ENCODE measurements at regions not wholly inside any gene's neighbourhood (a gene's known extent, or its start where the extent isn't known, plus 50 kb on each side); places are given as distances from the start of the nearest gene placed in this dataset.

- DNase-seq = no peak
Measured at GRCh38 chr2:422676-423435, 135.0 kb upstream of the ALKAL2 start.

- no peak for DNase-seq
Measured at GRCh38 chr2:421406-421805, 133.5 kb upstream of the ALKAL2 start.

GRCh38 chr2:419687-420317 is 131.9 kb upstream of the ALKAL2 start:
- no peak for DNase-seq

- DNase-seq = no peak
Measured at GRCh38 chr2:417662-418061, 129.8 kb upstream of the ALKAL2 start.

GRCh38 chr2:417006-417405 is 129.1 kb upstream of the ALKAL2 start:
- DNase-seq = no peak

GRCh38 chr2:415986-416610 is 128.2 kb upstream of the ALKAL2 start:
- no peak for DNase-seq

- no peak for DNase-seq
Measured at GRCh38 chr2:409523-409922, 121.6 kb upstream of the ALKAL2 start.

GRCh38 chr2:407630-408029 is 119.7 kb upstream of the ALKAL2 start:
- no peak for DNase-seq

GRCh38 chr2:406876-407275 is 119.0 kb upstream of the ALKAL2 start:
- no peak for DNase-seq

GRCh38 chr2:406231-406630 is 118.3 kb upstream of the ALKAL2 start:
- DNase-seq = no peak

- DNase-seq = no peak
Measured at GRCh38 chr2:404581-404980, 116.7 kb upstream of the ALKAL2 start.

GRCh38 chr2:403682-404081 is 115.8 kb upstream of the ALKAL2 start:
- DNase-seq = no peak

- DNase-seq = no peak
Measured at GRCh38 chr2:402721-403120, 114.8 kb upstream of the ALKAL2 start.

GRCh38 chr2:402206-402605 is 114.3 kb upstream of the ALKAL2 start:
- no peak for DNase-seq

- DNase-seq = no peak
Measured at GRCh38 chr2:401019-401679, 113.3 kb upstream of the ALKAL2 start.

GRCh38 chr2:397926-398325 is 110.0 kb upstream of the ALKAL2 start:
- DNase-seq = no peak

GRCh38 chr2:397521-397920 is 109.6 kb upstream of the ALKAL2 start:
- no peak for DNase-seq

GRCh38 chr2:396903-397302 is 109.0 kb upstream of the ALKAL2 start:
- DNase-seq = no peak

GRCh38 chr2:395886-396285 is 108.0 kb upstream of the ALKAL2 start:
- no peak for DNase-seq

- DNase-seq = peak; percentile 52
Measured at GRCh38 chr2:393711-394696, 106.1 kb upstream of the ALKAL2 start.

- DNase-seq = no peak
Measured at GRCh38 chr2:392926-393280, 105.0 kb upstream of the ALKAL2 start.

- no peak for DNase-seq
Measured at GRCh38 chr2:392181-392925, 104.5 kb upstream of the ALKAL2 start.
